ENCODE measurements at regions not wholly inside any gene's neighbourhood (a gene's known extent, or its start where the extent isn't known, plus 50 kb on each side); places are given as distances from the start of the nearest gene placed in this dataset.

DNA sequence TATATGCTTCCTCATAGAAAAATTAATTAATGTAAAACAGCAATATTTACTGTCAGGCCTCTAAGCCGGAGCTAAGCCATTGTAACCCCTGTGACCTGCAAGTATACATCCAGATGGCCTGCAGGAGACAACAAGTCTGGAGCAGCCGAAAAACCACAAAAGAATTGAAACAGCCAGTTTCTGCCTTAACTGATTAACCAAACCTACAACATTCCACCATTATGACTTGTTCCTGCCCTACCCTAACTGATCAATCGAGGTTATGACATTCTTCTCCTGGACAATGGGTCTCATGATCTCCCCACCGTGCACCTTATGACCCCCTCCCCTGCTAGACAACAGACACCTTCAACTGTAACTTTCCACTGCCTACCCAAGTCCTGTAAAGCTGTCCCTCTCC is 205.8 kb upstream of the DUSP10 start:
- TF ChIP-seq, protein P1, sequence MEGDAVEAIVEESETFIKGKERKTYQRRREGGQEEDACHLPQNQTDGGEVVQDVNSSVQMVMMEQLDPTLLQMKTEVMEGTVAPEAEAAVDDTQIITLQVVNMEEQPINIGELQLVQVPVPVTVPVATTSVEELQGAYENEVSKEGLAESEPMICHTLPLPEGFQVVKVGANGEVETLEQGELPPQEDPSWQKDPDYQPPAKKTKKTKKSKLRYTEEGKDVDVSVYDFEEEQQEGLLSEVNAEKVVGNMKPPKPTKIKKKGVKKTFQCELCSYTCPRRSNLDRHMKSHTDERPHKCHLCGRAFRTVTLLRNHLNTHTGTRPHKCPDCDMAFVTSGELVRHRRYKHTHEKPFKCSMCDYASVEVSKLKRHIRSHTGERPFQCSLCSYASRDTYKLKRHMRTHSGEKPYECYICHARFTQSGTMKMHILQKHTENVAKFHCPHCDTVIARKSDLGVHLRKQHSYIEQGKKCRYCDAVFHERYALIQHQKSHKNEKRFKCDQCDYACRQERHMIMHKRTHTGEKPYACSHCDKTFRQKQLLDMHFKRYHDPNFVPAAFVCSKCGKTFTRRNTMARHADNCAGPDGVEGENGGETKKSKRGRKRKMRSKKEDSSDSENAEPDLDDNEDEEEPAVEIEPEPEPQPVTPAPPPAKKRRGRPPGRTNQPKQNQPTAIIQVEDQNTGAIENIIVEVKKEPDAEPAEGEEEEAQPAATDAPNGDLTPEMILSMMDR (IDR thresholded peaks at IDR 0.05; ENCODE audit: control insufficient read depth, extremely low read depth, insufficient read depth) = no peak
- no peak for DNase-seq (ENCODE audit: low read depth)
- H3K4me3 ChIP-seq (ENCODE audit: low read depth, low read length) = no peak overlapping the region

DNA sequence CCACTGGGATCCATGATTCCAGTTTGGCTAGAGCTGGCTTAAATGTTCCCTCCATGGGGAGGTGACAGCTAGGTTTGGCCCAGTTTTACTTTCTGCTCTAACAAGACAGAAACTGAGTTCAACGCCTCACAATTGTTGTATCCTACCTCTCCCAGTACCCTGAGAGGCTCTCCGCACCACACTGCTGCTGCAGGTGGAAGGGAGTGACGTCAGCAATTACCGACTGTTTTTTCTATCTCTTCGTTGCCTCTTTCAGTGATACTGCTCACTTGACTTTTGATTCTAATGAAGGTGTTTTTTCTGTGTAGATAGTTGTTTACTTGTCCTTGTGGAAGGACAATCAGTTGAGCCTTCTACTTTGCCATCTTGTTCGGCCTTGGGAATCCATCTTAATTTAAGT is 204.9 kb upstream of the DUSP10 start:
- TF ChIP-seq, protein P1 (IDR thresholded peaks at IDR 0.05; ENCODE audit: control insufficient read depth, extremely low read depth, insufficient read depth) = no peak
- no peak overlapping the region for H3K4me3 ChIP-seq (ENCODE audit: low read depth, low read length)
- no peak for DNase-seq (ENCODE audit: low read depth)

DNA sequence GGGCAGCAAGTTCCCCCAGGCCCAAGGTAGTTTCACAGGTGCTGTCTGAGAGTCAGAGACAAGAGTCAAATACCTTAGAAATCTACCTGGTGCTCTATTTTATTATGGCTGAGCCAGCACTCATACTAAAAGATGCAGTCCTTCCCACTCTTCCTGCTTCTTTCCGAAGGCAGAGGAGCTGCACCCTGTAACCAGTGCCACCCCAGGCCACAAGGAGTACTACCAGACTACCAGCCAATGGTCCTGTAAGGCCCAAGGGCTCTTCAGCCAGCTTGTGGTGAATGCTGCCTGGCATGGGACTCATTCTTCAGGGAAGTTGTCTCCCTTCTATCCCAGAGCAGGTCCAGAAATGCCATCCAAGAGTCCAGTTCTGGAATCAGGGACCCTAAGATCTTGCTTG is 203.8 kb upstream of the DUSP10 start:
- TF ChIP-seq, protein P1 (IDR thresholded peaks at IDR 0.05; ENCODE audit: control insufficient read depth, extremely low read depth, insufficient read depth) = no peak
- no peak for DNase-seq (ENCODE audit: low read depth)
- no peak overlapping the region for H3K4me3 ChIP-seq (ENCODE audit: low read depth, low read length)

DNA sequence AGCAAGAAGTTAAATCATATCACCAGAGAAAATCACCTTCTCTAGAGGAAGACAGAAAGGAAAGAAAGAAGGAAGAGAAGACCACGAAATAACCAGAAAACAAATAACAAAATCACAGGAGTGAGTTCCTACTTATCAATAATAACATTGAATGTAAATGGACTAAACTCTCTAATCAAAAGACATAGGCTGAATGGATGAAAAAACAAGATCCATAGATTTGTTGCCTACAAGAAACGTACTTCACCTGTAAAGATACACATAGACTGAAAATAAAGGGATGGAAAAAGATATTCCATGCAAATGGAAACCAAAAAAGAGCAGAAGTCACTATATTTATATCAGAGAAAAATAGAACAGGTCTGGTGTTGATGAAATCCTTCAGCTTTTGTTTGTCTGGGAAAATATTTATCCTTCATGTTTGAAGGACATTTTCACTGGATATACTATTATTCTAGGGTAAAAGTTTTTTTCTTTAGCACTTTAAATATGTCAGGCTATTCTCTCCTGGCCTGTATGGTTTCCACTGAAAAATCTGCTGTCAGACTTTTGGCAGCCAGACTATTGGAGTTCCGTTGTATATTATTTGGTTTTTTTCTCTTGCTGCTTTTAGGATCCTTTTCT is 202.5 kb upstream of the DUSP10 start:
- no peak for DNase-seq (ENCODE audit: low read depth)
- no peak overlapping the region for H3K4me3 ChIP-seq (ENCODE audit: low read depth, low read length)
- TF ChIP-seq, protein P1 (IDR thresholded peaks at IDR 0.05; ENCODE audit: control insufficient read depth, extremely low read depth, insufficient read depth) = no peak

DNA sequence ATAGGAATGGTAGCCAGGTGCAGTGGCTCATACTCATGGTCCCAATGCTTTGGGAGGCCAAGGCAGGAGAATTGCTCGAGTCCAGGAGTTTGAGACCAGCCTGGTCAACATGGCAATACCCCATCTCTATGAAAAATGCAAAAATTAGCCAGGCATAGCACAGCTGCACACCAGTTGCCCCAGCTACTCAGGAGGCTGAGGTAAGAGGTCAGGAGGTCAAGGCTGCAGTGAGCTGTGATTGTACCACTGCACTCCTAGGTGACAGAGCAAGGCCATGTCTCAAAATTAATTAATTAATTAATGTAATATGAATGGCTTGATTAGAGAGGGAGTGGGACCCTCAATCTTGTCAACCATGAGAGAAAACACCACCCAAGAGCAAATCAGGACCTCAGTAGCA is 198.7 kb upstream of the DUSP10 start:
- no peak for DNase-seq (ENCODE audit: low read depth)
- no peak overlapping the region for H3K4me3 ChIP-seq (ENCODE audit: low read depth, low read length)
- TF ChIP-seq, protein P1 (IDR thresholded peaks at IDR 0.05; ENCODE audit: control insufficient read depth, extremely low read depth, insufficient read depth) = no peak

DNA sequence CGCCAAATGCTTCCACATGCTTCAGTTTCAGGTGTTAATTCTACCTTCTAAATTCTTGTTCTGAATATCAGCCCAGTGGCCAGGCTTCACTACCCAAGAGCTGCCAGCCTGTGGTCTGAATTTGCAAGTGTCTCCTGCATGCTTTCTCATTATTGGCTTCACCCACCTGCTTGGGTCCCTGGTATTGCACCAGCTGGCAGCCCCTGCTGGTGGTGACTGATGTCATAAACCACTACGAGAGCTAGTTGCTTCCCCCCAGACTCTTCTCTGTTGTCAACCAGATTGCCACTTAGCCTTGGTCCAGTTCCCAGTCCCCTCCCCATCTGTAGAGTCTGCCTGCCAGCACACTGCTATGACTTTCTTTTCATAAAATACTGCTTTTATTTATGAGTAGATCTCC is 197.7 kb upstream of the DUSP10 start:
- TF ChIP-seq, protein P1 (IDR thresholded peaks at IDR 0.05; ENCODE audit: control insufficient read depth, extremely low read depth, insufficient read depth) = no peak
- no peak overlapping the region for H3K4me3 ChIP-seq (ENCODE audit: low read depth, low read length)
- DNase-seq (ENCODE audit: low read depth) = no peak
